HG03280 (cell line): ENCODE measurements at regions not wholly inside any gene's neighbourhood (a gene's known extent, or its start where the extent isn't known, plus 50 kb on each side); places are given as distances from the start of the nearest gene placed in this dataset.
"Not testable (repeated sequence)": the region's sequence is repeated elsewhere in the genome, so short reads cannot be mapped to it uniquely, and the experiment has no call there.

Experiments used
- ATAC-seq: cut with Tn5 transposase; IDR thresholded peaks from one replicate; pipeline ENCODE4 v1.9.1; 2021; ENCODE audit warnings: mild to moderate bottlenecking, moderate library complexity; ENCODE audit not compliant: unreplicated experiment

DNA sequence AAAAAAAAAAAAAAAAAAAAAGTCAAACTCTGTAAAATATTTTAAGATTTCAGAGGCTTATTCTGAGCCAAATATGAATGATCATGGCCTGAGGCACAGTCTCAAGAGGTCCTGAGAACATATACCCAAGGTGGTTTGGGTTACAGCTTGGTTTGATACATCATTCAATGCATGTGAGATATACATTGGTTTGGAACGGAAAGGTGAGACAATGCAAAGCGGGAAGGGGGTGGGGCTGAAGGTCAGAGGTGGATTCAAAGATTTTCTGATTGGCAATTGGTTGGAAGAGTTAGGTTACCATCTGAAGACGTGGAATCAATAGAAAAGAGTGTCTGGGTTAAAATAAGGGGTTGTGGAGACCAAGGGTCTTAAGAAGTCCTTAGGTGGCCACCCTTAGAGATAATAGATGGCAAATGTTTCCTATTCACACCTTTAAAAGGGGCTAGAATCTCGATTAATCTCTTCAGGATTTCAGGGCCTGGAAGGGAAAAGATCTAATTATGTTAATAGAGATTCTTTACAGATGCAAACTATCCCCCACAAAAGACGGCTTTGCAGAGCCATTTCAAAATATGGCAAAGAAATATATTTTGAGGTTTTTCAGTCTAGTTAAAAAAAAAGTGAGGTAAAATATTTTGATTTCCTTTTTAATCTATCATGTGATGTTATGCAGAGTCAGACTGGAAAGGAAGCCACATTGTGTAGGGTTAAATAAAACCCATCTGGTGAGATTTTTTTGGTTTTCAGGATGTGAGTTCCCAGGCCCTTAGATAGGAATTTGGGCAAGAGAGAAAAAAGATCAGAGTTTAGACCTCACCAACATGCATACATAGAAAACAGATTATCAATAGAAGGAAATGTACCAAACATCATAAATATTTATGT is 173.8 kb upstream of the CNOT2 start:
- no peak for ATAC-seq

DNA sequence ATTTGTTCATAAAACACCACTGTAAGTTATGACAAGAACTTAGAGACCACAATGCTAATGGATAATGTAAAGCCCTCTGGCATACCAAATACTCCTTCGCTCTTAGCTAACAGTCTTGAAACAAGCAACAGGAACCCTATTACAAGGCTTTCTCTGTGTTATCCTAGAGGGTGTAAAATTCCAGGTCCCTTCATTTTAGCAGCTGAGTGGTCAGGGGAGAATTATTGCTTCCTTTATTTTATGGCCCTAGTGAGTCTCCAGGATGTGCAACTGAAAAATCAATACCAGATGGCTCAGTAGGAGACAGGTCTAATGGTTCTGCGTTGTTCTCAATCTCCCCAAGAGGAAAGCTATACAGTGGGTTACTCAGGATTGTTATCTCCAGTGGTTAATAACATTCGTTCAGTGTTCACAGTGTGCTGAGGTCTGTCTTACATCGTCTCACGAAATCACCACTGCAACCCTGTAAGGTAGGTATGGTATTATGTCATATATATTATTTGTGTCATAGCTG is 172.7 kb upstream of the CNOT2 start:
- no peak for ATAC-seq

GRCh38 chr12:70074510-70074909 is 168.7 kb upstream of the CNOT2 start:
- no peak for ATAC-seq

- no peak for ATAC-seq
Measured at GRCh38 chr12:70077441-70077840, 165.8 kb upstream of the CNOT2 start.

DNA sequence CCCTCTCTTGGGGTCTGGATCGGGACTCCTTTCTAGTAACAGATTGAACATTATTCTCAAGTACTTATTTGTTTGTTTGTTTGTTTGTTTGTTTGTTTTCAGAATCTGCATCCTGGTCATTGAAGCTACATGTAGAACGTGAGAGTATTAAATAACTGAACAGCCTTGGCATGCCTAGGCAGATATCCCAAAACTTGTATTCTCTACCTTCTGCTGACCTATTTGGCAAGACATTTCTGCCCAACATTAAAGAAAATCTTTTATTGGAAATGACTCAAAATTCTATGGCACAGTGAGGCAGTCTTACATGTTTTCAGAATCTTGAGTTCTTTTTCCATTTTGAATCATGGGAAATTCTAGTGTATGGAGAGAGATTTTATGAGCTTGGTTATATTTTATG is 165.1 kb upstream of the CNOT2 start:
- no peak for ATAC-seq

DNA sequence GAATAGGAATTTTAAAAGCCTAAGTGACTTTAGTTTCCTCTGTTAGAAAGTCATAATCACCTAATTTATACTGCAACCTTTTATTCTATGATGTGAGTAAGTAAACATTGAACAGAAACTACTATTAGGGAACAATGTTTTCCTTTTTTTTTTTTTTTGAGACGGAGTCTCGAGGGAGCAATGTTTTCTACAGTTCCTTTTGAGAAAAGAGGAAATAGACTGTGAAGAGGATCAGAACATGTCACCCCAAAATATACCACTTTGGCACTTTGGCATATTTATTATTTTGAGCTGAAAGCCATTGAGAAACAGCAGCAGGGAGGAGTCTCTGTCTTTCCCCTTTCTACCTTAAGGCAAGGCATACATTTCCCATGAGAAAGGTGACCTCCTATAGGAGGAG is 162.7 kb upstream of the CNOT2 start:
- no peak for ATAC-seq

GRCh38 chr12:70082997-70083676 is 160.1 kb upstream of the CNOT2 start:
- ATAC-seq, result no peak

DNA sequence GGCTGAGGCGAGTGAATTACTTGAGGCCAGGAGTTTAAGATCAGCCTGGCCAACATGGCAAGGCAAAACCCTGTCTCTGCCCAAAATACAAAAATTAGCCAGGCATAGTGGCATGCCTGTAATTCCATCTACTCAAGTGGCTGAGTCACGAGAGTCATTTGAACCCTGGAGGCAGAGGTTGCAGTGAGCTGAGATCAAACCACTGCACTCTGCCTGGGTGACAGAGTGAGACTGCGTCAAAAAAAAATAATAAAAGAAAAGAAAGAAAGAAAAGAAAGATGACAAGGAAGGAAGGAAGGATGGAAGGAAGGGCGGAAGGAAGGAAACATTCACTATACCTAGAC is 159.6 kb upstream of the CNOT2 start:
- no peak for ATAC-seq

DNA sequence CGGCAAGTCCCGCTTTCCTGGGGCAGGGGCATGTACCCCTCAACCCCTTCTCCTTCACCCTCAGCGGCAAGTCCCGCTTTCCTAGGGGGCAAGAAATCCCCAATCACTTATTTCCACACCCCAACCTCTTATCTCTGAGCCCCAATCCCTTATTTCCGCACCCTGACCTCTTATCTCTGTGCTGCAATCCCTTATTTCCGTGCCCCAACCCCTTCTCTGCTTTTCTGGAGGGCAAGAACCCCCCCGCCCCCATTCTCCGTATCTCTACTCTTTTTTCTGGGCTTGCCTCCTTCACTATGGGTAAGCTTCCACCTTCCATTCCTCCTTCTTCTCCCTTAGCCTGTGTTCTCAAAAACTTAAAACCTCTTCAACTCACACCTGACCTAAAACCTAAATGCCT is 156.9 kb upstream of the CNOT2 start:
- ATAC-seq, result not testable (repeated sequence)

DNA sequence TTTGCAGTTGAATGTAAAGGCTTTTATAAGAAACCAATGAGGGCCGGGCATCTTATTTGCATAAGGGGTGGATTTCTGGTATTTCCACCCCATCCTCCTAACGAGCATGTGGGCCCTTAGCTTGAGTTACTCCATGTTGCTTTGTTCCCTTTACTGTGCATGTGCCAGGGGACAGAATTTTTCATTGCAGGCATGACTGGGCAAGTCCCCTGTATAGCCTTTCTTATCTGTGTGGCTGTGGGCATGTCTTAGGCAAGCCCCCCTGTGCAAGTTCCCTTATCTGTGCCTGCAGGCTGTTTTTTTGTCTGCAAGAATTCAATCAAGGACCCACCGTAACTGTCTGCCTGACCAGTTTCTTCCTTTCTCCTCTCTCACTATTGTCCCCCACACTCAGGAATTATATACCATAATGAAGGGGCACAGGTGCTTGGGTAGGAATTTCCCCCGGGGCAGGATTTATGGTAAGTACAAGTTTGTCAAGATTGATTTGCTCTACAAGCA is 152.2 kb upstream of the CNOT2 start:
- no peak for ATAC-seq

DNA sequence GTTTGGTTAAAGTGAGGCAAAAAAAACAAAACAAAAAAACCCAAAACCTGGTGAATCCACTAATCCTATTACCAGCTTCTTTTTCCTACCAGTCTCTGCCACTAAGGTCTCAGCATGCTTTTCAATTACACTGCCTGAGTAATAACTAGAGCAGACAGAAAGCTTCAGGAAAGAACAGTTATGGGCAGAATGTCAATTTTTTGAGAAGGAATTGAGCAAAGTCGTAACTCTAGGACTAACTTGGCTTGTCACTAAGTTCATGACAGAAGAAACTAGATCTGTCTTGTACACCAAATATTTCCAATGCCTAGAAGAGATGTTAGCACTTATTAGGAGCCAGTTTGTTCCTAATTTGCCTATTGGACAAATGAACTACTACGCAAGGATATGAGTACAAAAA is 148.8 kb upstream of the CNOT2 start:
- no peak for ATAC-seq

DNA sequence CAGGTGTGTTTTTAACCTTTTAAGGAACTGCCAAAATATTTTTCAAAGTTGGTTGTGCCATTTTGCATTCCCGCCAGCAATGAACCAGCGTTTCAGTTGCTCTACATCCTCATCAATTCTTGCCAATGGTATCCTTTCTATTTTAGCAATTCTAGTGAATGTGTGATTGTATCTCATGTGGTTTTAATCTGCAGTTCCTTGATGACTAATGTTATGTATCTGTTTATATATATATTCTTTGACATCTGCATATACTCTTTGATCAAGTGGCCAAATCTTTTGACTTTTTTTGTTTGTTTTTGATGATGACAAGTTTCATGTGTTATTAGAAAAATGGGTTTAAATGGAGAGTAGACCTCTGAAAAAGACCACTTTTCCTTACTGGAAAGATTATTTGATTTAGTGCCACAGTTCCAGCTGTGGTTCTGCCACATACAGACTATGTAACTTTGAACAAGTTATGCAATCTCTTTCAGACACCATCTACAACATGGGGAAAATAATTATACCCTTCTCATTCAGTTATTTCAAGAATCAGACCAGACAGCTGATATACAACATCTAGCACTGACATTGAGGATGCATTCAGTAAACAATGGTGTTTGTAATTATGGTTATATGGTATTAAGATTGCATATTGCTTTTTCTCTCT is 146.3 kb upstream of the CNOT2 start:
- ATAC-seq, result no peak

DNA sequence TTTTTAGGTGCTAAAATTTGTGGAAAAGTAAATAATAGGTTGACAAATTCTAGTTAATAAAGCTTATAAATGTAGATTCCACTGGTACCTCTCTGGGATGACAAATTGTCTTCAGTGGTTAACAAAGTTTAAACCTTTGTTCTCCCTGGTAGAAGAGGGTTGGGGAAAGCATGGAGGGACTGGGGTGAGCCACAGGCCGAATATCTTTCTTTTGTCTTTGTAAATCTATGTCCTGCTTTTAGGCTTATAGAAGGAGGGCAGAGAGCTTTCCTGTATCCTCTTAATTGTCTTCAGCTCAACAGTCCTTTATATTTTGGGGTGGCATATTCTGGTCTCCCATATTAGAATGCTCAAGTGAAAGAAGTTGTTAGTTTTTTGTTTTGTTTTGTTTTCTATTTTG is 142.2 kb upstream of the CNOT2 start:
- no peak for ATAC-seq

DNA sequence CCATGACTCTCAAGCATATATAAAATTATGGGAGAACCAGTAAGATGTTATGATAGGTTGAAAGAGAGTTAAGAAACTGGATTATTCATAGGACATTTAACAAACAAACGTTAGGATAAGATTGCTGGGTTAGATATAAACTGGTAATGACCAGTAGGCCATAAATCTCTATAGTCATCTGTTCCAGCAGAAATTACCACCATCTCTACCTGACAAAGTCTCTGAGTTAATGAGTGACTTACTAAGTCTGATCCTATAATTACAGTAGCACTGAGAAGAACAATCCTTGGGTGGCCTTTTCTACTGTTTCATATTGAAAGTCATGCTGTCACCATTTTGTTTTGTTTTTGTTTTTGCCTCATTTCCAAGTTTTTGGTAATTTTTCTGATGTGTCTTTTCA is 136.9 kb upstream of the CNOT2 start:
- no peak for ATAC-seq

DNA sequence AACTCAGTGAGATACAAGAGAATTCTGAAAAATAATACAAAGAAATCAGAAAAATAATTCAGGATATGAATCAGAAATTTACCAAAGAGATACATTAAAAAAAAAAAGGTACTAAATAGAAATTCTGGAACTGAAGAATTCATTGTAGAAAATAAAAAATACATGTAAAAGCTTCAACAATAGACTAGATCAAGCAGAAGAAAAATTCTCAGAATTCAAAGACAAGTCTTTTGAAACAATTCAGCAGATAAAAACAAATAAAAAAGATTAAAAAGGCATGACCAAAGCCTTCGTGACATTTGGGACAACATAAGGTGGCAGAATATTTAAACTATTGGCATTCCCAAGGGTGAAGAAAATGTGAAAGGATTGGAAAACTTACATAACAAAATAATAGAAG is 133.1 kb upstream of the CNOT2 start:
- no peak for ATAC-seq

GRCh38 chr12:70117670-70118069 is 125.6 kb upstream of the CNOT2 start:
- no peak for ATAC-seq

DNA sequence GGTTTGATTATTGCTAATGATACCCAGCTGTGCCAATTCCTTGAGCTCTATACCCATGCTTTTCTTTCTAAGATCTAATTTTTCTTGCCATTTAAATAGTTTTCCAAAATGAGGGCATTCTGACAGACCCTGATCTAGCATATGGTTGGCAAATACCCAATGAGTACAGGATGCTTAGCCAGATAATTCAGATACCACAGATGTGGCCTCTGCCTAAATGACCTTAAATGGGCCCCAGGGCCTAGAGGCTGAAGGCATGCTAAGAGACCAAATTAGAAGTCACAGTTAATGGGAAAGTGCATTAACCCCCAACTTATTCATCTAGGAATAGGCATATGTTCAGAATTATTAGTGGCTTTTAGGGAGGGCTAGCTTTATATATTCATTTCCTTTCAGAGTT is 122.3 kb upstream of the CNOT2 start:
- no peak for ATAC-seq

DNA sequence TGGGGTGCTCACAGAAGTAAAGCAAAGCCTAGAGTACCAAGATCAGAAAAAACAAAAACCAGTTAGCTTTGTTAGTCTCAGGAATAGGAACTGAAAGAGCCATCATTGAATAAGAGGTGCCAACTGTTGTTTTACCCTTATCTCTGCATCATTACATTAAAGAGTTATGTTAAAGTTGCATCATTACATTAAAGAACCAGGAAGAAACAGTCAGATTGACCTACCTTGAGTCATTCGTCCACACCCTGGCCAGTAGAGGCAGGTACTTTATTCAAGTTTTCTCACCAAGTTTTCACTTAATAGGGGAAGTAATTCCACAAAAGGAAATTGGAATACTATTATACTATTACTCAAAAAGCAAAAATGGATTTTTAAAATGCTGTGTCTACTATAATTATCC is 121.7 kb upstream of the CNOT2 start:
- no peak for ATAC-seq

DNA sequence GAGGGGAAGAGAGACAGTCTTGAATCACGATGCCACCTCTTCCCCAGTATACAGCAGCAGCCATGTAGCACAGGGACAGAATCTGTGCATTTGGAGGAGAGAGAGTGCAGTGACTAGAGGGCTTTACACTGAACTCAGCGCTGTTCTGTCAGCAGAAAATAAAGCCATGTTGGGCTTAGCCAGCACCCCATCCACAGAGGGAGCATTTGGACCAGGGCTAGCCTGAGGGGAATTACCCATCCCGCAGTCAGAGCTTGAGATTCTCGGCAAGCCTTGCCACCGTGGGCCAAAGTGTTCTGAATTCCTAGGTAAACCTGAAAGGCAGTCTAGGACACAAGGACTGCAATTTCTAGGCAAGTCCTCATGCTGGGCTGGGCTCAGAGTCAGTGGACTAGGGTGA is 120.4 kb upstream of the CNOT2 start:
- no peak for ATAC-seq

- ATAC-seq, result no peak
Measured at GRCh38 chr12:70149013-70149412, 94.2 kb upstream of the CNOT2 start.

- no peak for ATAC-seq
Measured at GRCh38 chr12:70149665-70150064, 93.6 kb upstream of the CNOT2 start.

DNA sequence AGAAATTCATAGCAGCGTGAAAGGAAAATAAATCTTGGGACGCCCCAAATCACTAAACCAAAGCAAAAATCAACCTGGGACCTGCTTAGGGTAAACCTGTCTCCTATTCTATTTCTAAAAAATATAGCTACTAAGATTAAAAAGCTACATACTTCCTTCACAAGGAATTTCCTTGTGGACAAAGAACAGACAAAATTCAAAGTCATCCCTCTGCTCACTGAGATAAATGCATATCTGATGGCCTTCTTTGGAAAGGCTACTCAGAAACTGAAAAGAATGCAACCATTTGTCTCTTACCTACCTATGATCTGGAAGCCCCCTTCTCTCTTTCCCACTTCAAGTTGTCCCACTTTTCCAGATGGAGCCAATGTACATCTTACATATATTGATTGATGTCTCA is 93.0 kb upstream of the CNOT2 start:
- no peak for ATAC-seq
